HUES48 (cell line): ENCODE measurements at regions not wholly inside any gene's neighbourhood (a gene's known extent, or its start where the extent isn't known, plus 50 kb on each side); places are given as distances from the start of the nearest gene placed in this dataset.

Source experiments
- H3K27ac ChIP-seq: one replicate; pipeline ENCODE4 v1.7.0; 2013; ENCODE audit warnings: low read depth, low read length, inconsistent platforms
- H3K27me3 ChIP-seq: 2 replicates; pipeline ENCODE4 v1.6.1; 2013; ENCODE audit warnings: mild to moderate bottlenecking, low read length; ENCODE audit not compliant: control insufficient read depth, insufficient read depth
- H3K36me3 ChIP-seq: 2 replicates; pipeline ENCODE4 v1.6.1; 2013; ENCODE audit warnings: low read length; ENCODE audit not compliant: control insufficient read depth, insufficient read depth
- H3K4me1 ChIP-seq: 2 replicates; pipeline ENCODE4 v1.6.1; 2013; ENCODE audit warnings: mild to moderate bottlenecking, low read length; ENCODE audit not compliant: control insufficient read depth, insufficient read depth
- H3K4me3 ChIP-seq: 2 replicates; pipeline ENCODE4 v1.5.1; 2013; ENCODE audit warnings: mild to moderate bottlenecking, low read depth, low read length
- H3K9ac ChIP-seq: 2 replicates; pipeline ENCODE4 v1.6.1; 2013; ENCODE audit warnings: mild to moderate bottlenecking, low read depth, low read length, moderate library complexity
- H3K9me3 ChIP-seq: 2 replicates; pipeline ENCODE4 v1.6.1; 2013; ENCODE audit warnings: low read length; ENCODE audit not compliant: control insufficient read depth, insufficient read depth

GRCh38 chr22:47371263-47372090 is 609.0 kb downstream of the TBC1D22A start:
- H3K27me3 ChIP-seq: no peaks in the 10 kb centered on the region
- H3K4me3 ChIP-seq: no peak overlapping the region
- no peaks in the 10 kb centered on the region for H3K36me3 ChIP-seq
- H3K27ac ChIP-seq: no peak overlapping the region
- no peak overlapping the region for H3K9ac ChIP-seq
- no peaks in the 10 kb centered on the region for H3K4me1 ChIP-seq
- peaks cover 99% of the 10 kb centered on the region for H3K9me3 ChIP-seq

- Histone ChIP-seq H3K36me3 (no peaks in the 10 kb centered on the region), H3K27ac (no peak overlapping the region), H3K27me3 (no peaks in the 10 kb centered on the region), H3K4me3 (no peak overlapping the region), H3K4me1 (no peaks in the 10 kb centered on the region), H3K9ac (no peak overlapping the region), H3K9me3 (peaks cover 99% of the 10 kb centered on the region)
Measured at GRCh38 chr22:47370448-47371262, 608.2 kb downstream of the TBC1D22A start.

- no peak overlapping the region for H3K4me3 ChIP-seq
- no peaks in the 10 kb centered on the region for H3K4me1 ChIP-seq
- H3K9me3 ChIP-seq: peaks cover 99% of the 10 kb centered on the region
- H3K27ac ChIP-seq: no peak overlapping the region
- H3K36me3 ChIP-seq: no peaks in the 10 kb centered on the region
- H3K9ac ChIP-seq: no peak overlapping the region
- no peaks in the 10 kb centered on the region for H3K27me3 ChIP-seq
Measured at GRCh38 chr22:47369431-47370015, 607.1 kb downstream of the TBC1D22A start.

- Histone ChIP-seq H3K27me3 (no peaks in the 10 kb centered on the region), H3K36me3 (no peaks in the 10 kb centered on the region)
Measured at GRCh38 chr22:47369020-47369419, 606.6 kb downstream of the TBC1D22A start.

GRCh38 chr22:47367993-47368945 is 605.8 kb downstream of the TBC1D22A start:
- H3K4me3 ChIP-seq: no peak overlapping the region
- no peak overlapping the region for H3K27ac ChIP-seq
- H3K36me3 ChIP-seq: no peaks in the 10 kb centered on the region
- no peaks in the 10 kb centered on the region for H3K27me3 ChIP-seq
- no peaks in the 10 kb centered on the region for H3K4me1 ChIP-seq
- peaks cover 96% of the 10 kb centered on the region for H3K9me3 ChIP-seq
- no peak overlapping the region for H3K9ac ChIP-seq

More at GRCh38 chr22:47369020-47369419, 606.6 kb downstream of the TBC1D22A start:
- peaks cover 98% of the 10 kb centered on the region for H3K9me3 ChIP-seq
- H3K4me3 ChIP-seq: no peak overlapping the region
- no peak overlapping the region for H3K27ac ChIP-seq
- no peak overlapping the region for H3K9ac ChIP-seq
- H3K4me1 ChIP-seq: no peaks in the 10 kb centered on the region

- Histone ChIP-seq H3K9ac (no peak overlapping the region), H3K4me1 (no peaks in the 10 kb centered on the region), H3K4me3 (no peak overlapping the region), H3K27ac (no peak overlapping the region), H3K36me3 (no peaks in the 10 kb centered on the region), H3K9me3 (peaks cover 91% of the 10 kb centered on the region), H3K27me3 (no peaks in the 10 kb centered on the region)
Measured at GRCh38 chr22:47367107-47367690, 604.7 kb downstream of the TBC1D22A start.

GRCh38 chr22:47366026-47366767 is 603.7 kb downstream of the TBC1D22A start:
- no peak overlapping the region for H3K9ac ChIP-seq
- no peaks in the 10 kb centered on the region for H3K36me3 ChIP-seq
- H3K9me3 ChIP-seq: peaks cover 89% of the 10 kb centered on the region
- H3K27ac ChIP-seq: no peak overlapping the region
- no peaks in the 10 kb centered on the region for H3K4me1 ChIP-seq
- no peaks in the 10 kb centered on the region for H3K27me3 ChIP-seq
- H3K4me3 ChIP-seq: no peak overlapping the region

GRCh38 chr22:47361247-47361646 is 598.8 kb downstream of the TBC1D22A start:
- no peaks in the 10 kb centered on the region for H3K27me3 ChIP-seq
- no peaks in the 10 kb centered on the region for H3K4me1 ChIP-seq
- H3K36me3 ChIP-seq: no peaks in the 10 kb centered on the region
- no peak overlapping the region for H3K27ac ChIP-seq
- no peak overlapping the region for H3K4me3 ChIP-seq
- H3K9ac ChIP-seq: no peak overlapping the region
- H3K9me3 ChIP-seq: peaks cover 89% of the 10 kb centered on the region

- no peak overlapping the region for H3K9ac ChIP-seq
- no peak overlapping the region for H3K4me3 ChIP-seq
- H3K4me1 ChIP-seq: no peaks in the 10 kb centered on the region
- H3K9me3 ChIP-seq: peaks cover 95% of the 10 kb centered on the region
- H3K27ac ChIP-seq: no peak overlapping the region
- no peaks in the 10 kb centered on the region for H3K36me3 ChIP-seq
- no peaks in the 10 kb centered on the region for H3K27me3 ChIP-seq
Measured at GRCh38 chr22:47357493-47357892, 595.0 kb downstream of the TBC1D22A start.
